ENCODE measurements at regions not wholly inside any gene's neighbourhood (a gene's known extent, or its start where the extent isn't known, plus 50 kb on each side); places are given as distances from the start of the nearest gene placed in this dataset.
A peak's percentile ranks its signal among the peaks of the same experiment; 100 is the strongest.

GRCh38 chr10:78278058-78278404 lies 244.4 kb downstream of the RPS24 start:
- peak; percentile 29 for DNase-seq

- no peak for DNase-seq
Observed at GRCh38 chr10:78279756-78280155, 246.1 kb downstream of the RPS24 start.

- no peak for DNase-seq
Observed at GRCh38 chr10:78280604-78281003, 246.9 kb downstream of the RPS24 start.

- DNase-seq, result no peak
Observed at GRCh38 chr10:78281627-78282026, 248.0 kb downstream of the RPS24 start.

GRCh38 chr10:78283069-78283682 lies 249.5 kb downstream of the RPS24 start:
- DNase-seq, result no peak

- no peak for DNase-seq
Observed at GRCh38 chr10:78284381-78284780, 250.7 kb downstream of the RPS24 start.

GRCh38 chr10:78285226-78285625 lies 251.6 kb downstream of the RPS24 start:
- no peak for DNase-seq

GRCh38 chr10:78286186-78286585 lies 252.5 kb downstream of the RPS24 start:
- no peak for DNase-seq

GRCh38 chr10:78286668-78287067 lies 253.0 kb downstream of the RPS24 start:
- DNase-seq, result no peak

GRCh38 chr10:78287618-78288017 lies 254.0 kb downstream of the RPS24 start:
- no peak for DNase-seq

GRCh38 chr10:78288663-78289062 lies 255.0 kb downstream of the RPS24 start:
- no peak for DNase-seq

- no peak for DNase-seq
Observed at GRCh38 chr10:78290131-78290750, 256.6 kb downstream of the RPS24 start.

GRCh38 chr10:78291722-78292121 lies 258.1 kb downstream of the RPS24 start:
- DNase-seq, result no peak

- DNase-seq, result peak; percentile 28
Observed at GRCh38 chr10:78292250-78292981, 258.8 kb downstream of the RPS24 start.

GRCh38 chr10:78292982-78293865 lies 259.6 kb downstream of the RPS24 start:
- no peak for DNase-seq

GRCh38 chr10:78295242-78295641 lies 261.6 kb downstream of the RPS24 start:
- DNase-seq, result no peak

- DNase-seq, result peak; percentile 49
Observed at GRCh38 chr10:78296785-78297184, 263.1 kb downstream of the RPS24 start.

- DNase-seq, result no peak
Observed at GRCh38 chr10:78297997-78298396, 264.3 kb downstream of the RPS24 start.

- DNase-seq, result no peak
Observed at GRCh38 chr10:78298835-78299234, 265.2 kb downstream of the RPS24 start.

GRCh38 chr10:78299851-78300468 lies 266.3 kb downstream of the RPS24 start:
- DNase-seq, result peak; percentile 98

- no peak for DNase-seq
Observed at GRCh38 chr10:78300526-78300925, 266.9 kb downstream of the RPS24 start.

- DNase-seq, result no peak
Observed at GRCh38 chr10:78301481-78301880, 267.8 kb downstream of the RPS24 start.
